ENCODE measurements at regions not wholly inside any gene's neighbourhood (a gene's known extent, or its start where the extent isn't known, plus 50 kb on each side); places are given as distances from the start of the nearest gene placed in this dataset.

- no peak for DNase-seq
- H3K27me3 ChIP-seq (ENCODE audit: insufficient read depth, low read depth, severe bottlenecking) = no peaks in the 10 kb centered on the region
- TF ChIP-seq, protein P1, sequence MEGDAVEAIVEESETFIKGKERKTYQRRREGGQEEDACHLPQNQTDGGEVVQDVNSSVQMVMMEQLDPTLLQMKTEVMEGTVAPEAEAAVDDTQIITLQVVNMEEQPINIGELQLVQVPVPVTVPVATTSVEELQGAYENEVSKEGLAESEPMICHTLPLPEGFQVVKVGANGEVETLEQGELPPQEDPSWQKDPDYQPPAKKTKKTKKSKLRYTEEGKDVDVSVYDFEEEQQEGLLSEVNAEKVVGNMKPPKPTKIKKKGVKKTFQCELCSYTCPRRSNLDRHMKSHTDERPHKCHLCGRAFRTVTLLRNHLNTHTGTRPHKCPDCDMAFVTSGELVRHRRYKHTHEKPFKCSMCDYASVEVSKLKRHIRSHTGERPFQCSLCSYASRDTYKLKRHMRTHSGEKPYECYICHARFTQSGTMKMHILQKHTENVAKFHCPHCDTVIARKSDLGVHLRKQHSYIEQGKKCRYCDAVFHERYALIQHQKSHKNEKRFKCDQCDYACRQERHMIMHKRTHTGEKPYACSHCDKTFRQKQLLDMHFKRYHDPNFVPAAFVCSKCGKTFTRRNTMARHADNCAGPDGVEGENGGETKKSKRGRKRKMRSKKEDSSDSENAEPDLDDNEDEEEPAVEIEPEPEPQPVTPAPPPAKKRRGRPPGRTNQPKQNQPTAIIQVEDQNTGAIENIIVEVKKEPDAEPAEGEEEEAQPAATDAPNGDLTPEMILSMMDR (IDR thresholded peaks at IDR 0.05; ENCODE audit: low read depth, low read length) = no peak
Measured at GRCh38 chr15:69531665-69532027, 79.0 kb downstream of the RPLP1 start.

GRCh38 chr15:69532066-69532465, 79.4 kb downstream of the RPLP1 start:
- Histone ChIP-seq H3K4me3 (ENCODE audit: low read depth, low read length) (no peak overlapping the region), H3K9me3 (ENCODE audit: severe bottlenecking) (no peaks in the 10 kb centered on the region), H3K36me3 (no peaks in the 10 kb centered on the region), H3K27me3 (ENCODE audit: insufficient read depth, low read depth, severe bottlenecking) (no peaks in the 10 kb centered on the region), H3K27ac (no peak overlapping the region)
- TF ChIP-seq, protein P1 (IDR thresholded peaks at IDR 0.05; ENCODE audit: low read depth, low read length) = no peak
- no peak for DNase-seq

More at GRCh38 chr15:69531665-69532027, 79.0 kb downstream of the RPLP1 start:
- Histone ChIP-seq H3K27ac (no peak overlapping the region), H3K36me3 (no peaks in the 10 kb centered on the region), H3K4me3 (ENCODE audit: low read depth, low read length) (no peak overlapping the region), H3K9me3 (ENCODE audit: severe bottlenecking) (no peaks in the 10 kb centered on the region)

GRCh38 chr15:69532856-69533255, 80.2 kb downstream of the RPLP1 start:
- DNase-seq = no peak

GRCh38 chr15:69533522-69533921, 80.9 kb downstream of the RPLP1 start:
- no peaks in the 10 kb centered on the region for H3K27me3 ChIP-seq (ENCODE audit: insufficient read depth, low read depth, severe bottlenecking)
- H3K9me3 ChIP-seq (ENCODE audit: severe bottlenecking) = no peaks in the 10 kb centered on the region
- H3K36me3 ChIP-seq = no peaks in the 10 kb centered on the region
- H3K27ac ChIP-seq = no peak overlapping the region
- TF ChIP-seq, protein P1 (IDR thresholded peaks at IDR 0.05; ENCODE audit: low read depth, low read length) = no peak
- H3K4me3 ChIP-seq (ENCODE audit: low read depth, low read length) = no peak overlapping the region
- no peak for DNase-seq

More at GRCh38 chr15:69532856-69533255, 80.2 kb downstream of the RPLP1 start:
- H3K27me3 ChIP-seq (ENCODE audit: insufficient read depth, low read depth, severe bottlenecking) = no peaks in the 10 kb centered on the region
- H3K36me3 ChIP-seq = no peaks in the 10 kb centered on the region
- TF ChIP-seq, protein P1 (IDR thresholded peaks at IDR 0.05; ENCODE audit: low read depth, low read length) = no peak
- no peaks in the 10 kb centered on the region for H3K9me3 ChIP-seq (ENCODE audit: severe bottlenecking)
- H3K4me3 ChIP-seq (ENCODE audit: low read depth, low read length) = no peak overlapping the region
- H3K27ac ChIP-seq = no peak overlapping the region

- no peaks in the 10 kb centered on the region for H3K9me3 ChIP-seq (ENCODE audit: severe bottlenecking)
- no peak for DNase-seq
- H3K4me3 ChIP-seq (ENCODE audit: low read depth, low read length) = no peak overlapping the region
- H3K36me3 ChIP-seq = no peaks in the 10 kb centered on the region
- TF ChIP-seq, protein P1 (IDR thresholded peaks at IDR 0.05; ENCODE audit: low read depth, low read length) = no peak
- no peaks in the 10 kb centered on the region for H3K27me3 ChIP-seq (ENCODE audit: insufficient read depth, low read depth, severe bottlenecking)
- no peak overlapping the region for H3K27ac ChIP-seq
Measured at GRCh38 chr15:69535101-69535638, 82.6 kb downstream of the RPLP1 start.

GRCh38 chr15:69535998-69536397, 83.4 kb downstream of the RPLP1 start:
- no peak overlapping the region for H3K27ac ChIP-seq
- TF ChIP-seq, protein P1 (IDR thresholded peaks at IDR 0.05; ENCODE audit: low read depth, low read length) = no peak
- H3K27me3 ChIP-seq (ENCODE audit: insufficient read depth, low read depth, severe bottlenecking) = no peaks in the 10 kb centered on the region
- H3K4me3 ChIP-seq (ENCODE audit: low read depth, low read length) = no peak overlapping the region
- DNase-seq = no peak
- H3K9me3 ChIP-seq (ENCODE audit: severe bottlenecking) = no peaks in the 10 kb centered on the region
- H3K36me3 ChIP-seq = no peaks in the 10 kb centered on the region

Measured in WERI-Rb-1 (cell line).